Testis (tissue), 2 donors: ENCODE measurements at regions not wholly inside any gene's neighbourhood (a gene's known extent, or its start where the extent isn't known, plus 50 kb on each side); places are given as distances from the start of the nearest gene placed in this dataset.
"Not testable (repeated sequence)": the region's sequence is repeated elsewhere in the genome, so short reads cannot be mapped to it uniquely, and the experiment has no call there.

Experiments used
- DNase-seq: peaks from one replicate; pipeline ENCODE4 v3.0.0-alpha.2; 2019
- H3K27ac ChIP-seq, 2 donors: fragments of 200-600 bp; sonication (generic); one replicate each; pipeline ENCODE4 v1.5.1; 2019
- H3K27me3 ChIP-seq: fragments of 200-600 bp; sonication (generic); one replicate; pipeline ENCODE4 v1.5.1; 2019
- H3K36me3 ChIP-seq: fragments of 200-600 bp; sonication (generic); one replicate; pipeline ENCODE4 v1.5.1; 2017; ENCODE audit warnings: low read depth; ENCODE audit errors: missing control alignments
- H3K4me1 ChIP-seq: fragments of 200-600 bp; sonication (generic); one replicate; pipeline ENCODE4 v1.5.1; 2019
- H3K4me3 ChIP-seq, 2 donors: fragments of 200-600 bp; sonication (generic); one replicate each; pipeline ENCODE4 v1.5.1; 2017 to 2019
- H3K9me3 ChIP-seq: fragments of 200-600 bp; sonication (generic); one replicate; pipeline ENCODE4 v1.5.1; 2017
- CTCF ChIP-seq, 3 experiments: fragments of 450-650 bp in 2 of 3; fragments of 200-600 bp in 1 of 3; sonication (generic) in 1 of 3; IDR thresholded peaks; one replicate each; pipeline ENCODE4 v1.5.1; 2016 to 2019; ENCODE audit warnings: antibody characterized with exemption in 3 of 3, mild to moderate bottlenecking in 2 of 3, moderate library complexity in 1 of 3
- POLR2A ChIP-seq: fragments of 450-650 bp; IDR thresholded peaks from one replicate; pipeline ENCODE4 v1.6.1; 2017; ENCODE audit warnings: antibody characterized with exemption, mild to moderate bottlenecking, moderate library complexity
- WGBS, 2 donors: methylation state at CpG; one replicate each; pipeline ENCODE4 v1.1.5; 2018; 5-methylcytosine and 5-hydroxymethylcytosine counted together
- intact Hi-C: fragments of 100-400 bp; cut with DNase I; formaldehyde crosslinking; loops from one replicate; pipeline ENCODE4 v1.15.1; 2023; ENCODE audit warnings: low total_unique reads

DNA sequence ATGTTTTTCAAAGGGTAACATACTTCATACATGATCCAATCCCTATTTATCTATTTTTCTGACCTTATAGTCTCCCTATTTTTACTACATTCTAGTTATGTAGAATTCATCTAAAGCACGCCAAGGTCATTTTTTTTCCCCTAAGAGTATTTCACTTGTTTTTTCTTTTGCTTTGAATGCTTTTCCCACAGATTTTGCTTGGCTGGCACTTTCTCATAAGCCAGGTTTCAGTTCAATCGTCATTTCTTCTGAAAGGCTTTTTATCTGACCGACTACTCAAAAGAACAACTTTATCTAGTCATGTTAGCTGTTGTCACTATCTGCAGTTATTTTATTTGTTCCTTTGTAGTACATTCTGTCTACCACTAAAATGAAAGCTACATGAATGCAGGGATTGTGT is 1274.6 kb downstream of the REEP3 start:
- TF ChIP-seq POLR2A (no peak), CTCF (IDR thresholded peaks at IDR 0.05) (no peak)
- H3K27me3 ChIP-seq, result no peaks in the 10 kb centered on the region
- no peaks in the 10 kb centered on the region for H3K9me3 ChIP-seq
- 61 to 72% methylated on average over 3 of the region's 3 CpGs for WGBS, 2 donors
- no peak for DNase-seq
- no peak overlapping the region for H3K27ac ChIP-seq
- no peak overlapping the region for H3K4me3 ChIP-seq
- H3K36me3 ChIP-seq, result no peaks in the 10 kb centered on the region
- H3K4me1 ChIP-seq, result no peaks in the 10 kb centered on the region
- intact Hi-C loops, result no loop called here

DNA sequence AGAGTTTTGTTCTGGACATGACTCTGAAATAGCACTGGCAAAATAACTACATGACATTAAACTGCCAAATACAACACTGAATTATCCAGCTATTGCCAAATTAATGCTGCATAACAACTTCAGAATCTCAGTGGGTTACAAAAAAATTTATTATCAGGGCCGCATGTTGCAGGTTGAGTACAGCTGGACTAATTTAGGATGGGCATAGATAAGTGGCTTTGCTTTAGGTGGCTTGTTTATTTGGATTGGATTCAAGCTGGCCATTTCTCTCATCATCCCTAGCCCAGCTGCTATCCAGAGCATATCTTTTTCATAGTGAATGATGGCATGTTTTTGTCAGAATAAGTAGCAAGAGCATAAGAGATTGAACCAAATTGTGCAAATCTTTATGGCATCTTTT is 1277.1 kb downstream of the REEP3 start:
- no peak for DNase-seq
- Histone ChIP-seq H3K27ac (no peak overlapping the region), H3K9me3 (no peaks in the 10 kb centered on the region), H3K4me3 (no peak overlapping the region), H3K27me3 (no peaks in the 10 kb centered on the region), H3K36me3 (no peaks in the 10 kb centered on the region), H3K4me1 (no peaks in the 10 kb centered on the region)
- intact Hi-C loops, result no loop called here
- 49 to 50% methylated on average over 1 of the region's 1 CpG for WGBS, 2 donors
- no peak for TF ChIP-seq POLR2A
- TF ChIP-seq CTCF (IDR thresholded peaks at IDR 0.05), result no peak

- H3K27me3 ChIP-seq, H3K4me1 ChIP-seq, DNase-seq, H3K9me3 ChIP-seq, intact Hi-C loops, H3K36me3 ChIP-seq, H3K27ac ChIP-seq, H3K4me3 ChIP-seq: not testable (repeated sequence)
Measured at GRCh38 chr10:64808233-64808632, 1287.0 kb downstream of the REEP3 start.

- DNase-seq, intact Hi-C loops, H3K4me3 ChIP-seq, H3K9me3 ChIP-seq, H3K4me1 ChIP-seq, H3K27ac ChIP-seq, H3K27me3 ChIP-seq, H3K36me3 ChIP-seq: not testable (repeated sequence)
- 74 to 79% methylated on average over 4 of the region's 4 CpGs for WGBS, 2 donors
Measured at GRCh38 chr10:64810046-64810445, 1288.8 kb downstream of the REEP3 start.

DNA sequence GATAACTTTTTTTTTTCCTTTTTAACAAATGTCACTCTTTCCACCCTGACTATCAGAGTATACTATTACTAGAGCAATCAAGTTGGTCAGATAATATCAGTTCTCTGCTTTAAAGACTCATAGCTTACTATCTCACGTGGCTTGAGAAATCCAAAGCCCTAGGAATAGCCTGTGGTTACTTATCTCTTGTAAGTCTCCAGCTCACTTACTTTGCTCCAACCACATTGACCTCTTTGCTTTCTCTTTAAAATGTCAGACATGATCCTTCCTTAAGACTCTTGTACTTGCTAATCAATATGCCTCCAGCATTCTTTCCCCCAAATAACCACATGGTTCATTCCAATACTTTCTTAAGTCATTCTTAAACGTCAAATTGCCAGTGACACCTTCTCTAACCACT is 1292.2 kb downstream of the REEP3 start:
- H3K36me3 ChIP-seq, result no peaks in the 10 kb centered on the region
- 74 to 80% methylated on average over 2 of the region's 2 CpGs for WGBS, 2 donors
- intact Hi-C loops, result no loop called here
- DNase-seq, result no peak
- H3K4me3 ChIP-seq, result no peak overlapping the region
- H3K4me1 ChIP-seq, result no peaks in the 10 kb centered on the region
- H3K27me3 ChIP-seq, result no peaks in the 10 kb centered on the region
- TF ChIP-seq CTCF (IDR thresholded peaks at IDR 0.05), result no peak
- no peaks in the 10 kb centered on the region for H3K9me3 ChIP-seq
- no peak overlapping the region for H3K27ac ChIP-seq

DNA sequence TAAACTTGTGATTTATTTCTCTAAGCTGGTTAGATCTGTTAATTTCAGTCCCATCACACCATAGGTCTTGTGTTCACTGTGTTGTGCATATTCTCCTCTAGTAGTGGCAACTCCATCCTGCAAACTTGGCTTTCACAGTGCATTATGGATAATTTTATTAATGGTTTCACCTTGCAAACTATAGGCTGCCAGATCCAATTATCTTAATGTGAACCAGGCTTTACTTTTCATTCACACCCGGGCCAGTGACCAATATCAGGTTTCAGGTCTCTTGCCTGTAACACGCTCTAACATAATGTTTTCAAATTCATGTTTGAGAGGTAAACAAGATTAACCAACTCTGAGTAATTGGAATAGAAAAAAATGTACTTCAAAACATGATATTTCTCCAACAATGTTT is 1293.0 kb downstream of the REEP3 start:
- no peaks in the 10 kb centered on the region for H3K27me3 ChIP-seq
- DNase-seq, result no peak
- 84 to 89% methylated on average over 2 of the region's 2 CpGs for WGBS, 2 donors
- intact Hi-C loops, result no loop called here
- no peaks in the 10 kb centered on the region for H3K36me3 ChIP-seq
- no peaks in the 10 kb centered on the region for H3K4me1 ChIP-seq
- no peaks in the 10 kb centered on the region for H3K9me3 ChIP-seq
- no peak overlapping the region for H3K4me3 ChIP-seq
- H3K27ac ChIP-seq, result no peak overlapping the region
- TF ChIP-seq CTCF (IDR thresholded peaks at IDR 0.05), result no peak
- no peak for TF ChIP-seq POLR2A
